GM12892 (cell line): ENCODE measurements at regions not wholly inside any gene's neighbourhood (a gene's known extent, or its start where the extent isn't known, plus 50 kb on each side); places are given as distances from the start of the nearest gene placed in this dataset.

ENCODE experiments used
- POLR2A ChIP-seq: IDR thresholded peaks from 2 replicates; pipeline ENCODE4 v1.6.1; 2011; ENCODE audit warnings: low read depth, low read length, control low read depth
- POLR2AphosphoS5 ChIP-seq: IDR thresholded peaks from 2 replicates; pipeline ENCODE4 v1.6.1; 2011; ENCODE audit warnings: low read depth, low read length, control low read depth

- TF ChIP-seq POLR2A, result no peak
- no peak for TF ChIP-seq POLR2AphosphoS5
Observed at GRCh38 chr13:40494513-40494912, 171.9 kb downstream of the FOXO1 start.
